Spleen (tissue), 7 donors: ENCODE measurements at regions not wholly inside any gene's neighbourhood (a gene's known extent, or its start where the extent isn't known, plus 50 kb on each side); places are given as distances from the start of the nearest gene placed in this dataset.

ENCODE experiments used
- POLR2A ChIP-seq, 3 donors: fragments of 450-650 bp; IDR thresholded peaks; one replicate each; pipeline ENCODE4 v1.5.1; 2017; ENCODE audit warnings: antibody characterized with exemption in 3 of 3, mild to moderate bottlenecking in 1 of 3
- TF ChIP-seq, protein P1 (sequence below), 11 experiments: fragments of 200-600 bp in 7 of 11; fragments of 450-650 bp in 4 of 11; sonication (generic) in 4 of 11; IDR thresholded peaks in 8 of 11; conservative IDR thresholded peaks in 3 of 11; 1 replicate in 7 of 11; 2 replicates in 4 of 11; pipeline versions ENCODE4 v1.4.0 to v1.8.0; 2016 to 2021; ENCODE audit warnings: antibody characterized with exemption in 11 of 11, inconsistent platforms in 4 of 11, mild to moderate bottlenecking in 1 of 11
- donor health status: DM: no; HTN: no; CAD: no; lungs with moderate emphysema.
- donor health status: DM: no; HTN: no; CAD: no.
- donor health status: DM: no; HTN: no; CAD: no.

DNA sequence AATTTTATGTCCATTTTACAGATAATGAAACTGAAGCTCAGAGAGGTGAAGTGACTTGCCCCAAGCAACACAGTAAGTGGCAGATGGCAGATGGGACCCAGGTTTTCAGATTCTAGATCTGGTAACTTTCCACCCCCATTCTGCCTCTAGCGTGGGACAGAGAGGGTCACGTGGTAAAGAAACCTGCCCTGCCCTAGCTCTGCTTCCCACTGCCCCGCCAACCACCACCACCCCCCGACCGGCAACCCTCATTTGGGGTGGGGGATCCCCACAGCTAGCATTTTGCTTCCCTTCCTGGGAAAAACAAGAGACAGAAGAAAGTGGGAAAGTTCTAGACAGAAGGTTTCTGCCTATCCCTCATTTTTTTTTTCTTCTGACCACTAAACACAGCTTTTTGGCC is 172.5 kb downstream of the ACTL7B start:
- TF ChIP-seq, protein P1, sequence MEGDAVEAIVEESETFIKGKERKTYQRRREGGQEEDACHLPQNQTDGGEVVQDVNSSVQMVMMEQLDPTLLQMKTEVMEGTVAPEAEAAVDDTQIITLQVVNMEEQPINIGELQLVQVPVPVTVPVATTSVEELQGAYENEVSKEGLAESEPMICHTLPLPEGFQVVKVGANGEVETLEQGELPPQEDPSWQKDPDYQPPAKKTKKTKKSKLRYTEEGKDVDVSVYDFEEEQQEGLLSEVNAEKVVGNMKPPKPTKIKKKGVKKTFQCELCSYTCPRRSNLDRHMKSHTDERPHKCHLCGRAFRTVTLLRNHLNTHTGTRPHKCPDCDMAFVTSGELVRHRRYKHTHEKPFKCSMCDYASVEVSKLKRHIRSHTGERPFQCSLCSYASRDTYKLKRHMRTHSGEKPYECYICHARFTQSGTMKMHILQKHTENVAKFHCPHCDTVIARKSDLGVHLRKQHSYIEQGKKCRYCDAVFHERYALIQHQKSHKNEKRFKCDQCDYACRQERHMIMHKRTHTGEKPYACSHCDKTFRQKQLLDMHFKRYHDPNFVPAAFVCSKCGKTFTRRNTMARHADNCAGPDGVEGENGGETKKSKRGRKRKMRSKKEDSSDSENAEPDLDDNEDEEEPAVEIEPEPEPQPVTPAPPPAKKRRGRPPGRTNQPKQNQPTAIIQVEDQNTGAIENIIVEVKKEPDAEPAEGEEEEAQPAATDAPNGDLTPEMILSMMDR (IDR thresholded peaks at IDR 0.05 in 8 of 11, conservative IDR thresholded peaks at IDR 0.05 in 3 of 11): no peak
- no peak for TF ChIP-seq POLR2A (IDR thresholded peaks at IDR 0.05)
